HG03175 (cell line): ENCODE measurements at regions not wholly inside any gene's neighbourhood (a gene's known extent, or its start where the extent isn't known, plus 50 kb on each side); places are given as distances from the start of the nearest gene placed in this dataset.
"Not testable (repeated sequence)": the region's sequence is repeated elsewhere in the genome, so short reads cannot be mapped to it uniquely, and the experiment has no call there.

Experiments
- ATAC-seq: cut with Tn5 transposase; IDR thresholded peaks from one replicate; pipeline ENCODE4 v1.9.1; 2021; ENCODE audit warnings: mild to moderate bottlenecking, moderate library complexity; ENCODE audit not compliant: unreplicated experiment

DNA sequence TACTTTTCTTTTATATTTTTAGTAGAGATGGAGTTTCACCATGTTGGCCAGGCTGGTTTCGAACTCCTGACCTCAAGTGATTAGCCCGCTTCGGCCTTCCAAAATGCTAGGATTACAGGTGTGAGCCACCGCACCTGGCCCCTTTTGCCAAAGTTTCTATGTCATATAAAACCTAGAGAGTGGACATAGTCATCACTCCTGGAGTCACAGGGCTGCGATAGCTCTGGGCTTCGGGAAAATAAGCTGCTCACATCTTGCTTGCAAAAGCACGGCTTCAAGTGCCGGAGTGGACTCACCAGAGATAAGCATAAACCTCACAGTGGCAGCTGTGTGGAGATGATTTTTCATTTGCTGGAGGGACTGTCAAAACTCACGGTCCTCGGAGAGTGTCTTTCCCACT lies 171.2 kb downstream of the TEX29 start:
- ATAC-seq: no peak

DNA sequence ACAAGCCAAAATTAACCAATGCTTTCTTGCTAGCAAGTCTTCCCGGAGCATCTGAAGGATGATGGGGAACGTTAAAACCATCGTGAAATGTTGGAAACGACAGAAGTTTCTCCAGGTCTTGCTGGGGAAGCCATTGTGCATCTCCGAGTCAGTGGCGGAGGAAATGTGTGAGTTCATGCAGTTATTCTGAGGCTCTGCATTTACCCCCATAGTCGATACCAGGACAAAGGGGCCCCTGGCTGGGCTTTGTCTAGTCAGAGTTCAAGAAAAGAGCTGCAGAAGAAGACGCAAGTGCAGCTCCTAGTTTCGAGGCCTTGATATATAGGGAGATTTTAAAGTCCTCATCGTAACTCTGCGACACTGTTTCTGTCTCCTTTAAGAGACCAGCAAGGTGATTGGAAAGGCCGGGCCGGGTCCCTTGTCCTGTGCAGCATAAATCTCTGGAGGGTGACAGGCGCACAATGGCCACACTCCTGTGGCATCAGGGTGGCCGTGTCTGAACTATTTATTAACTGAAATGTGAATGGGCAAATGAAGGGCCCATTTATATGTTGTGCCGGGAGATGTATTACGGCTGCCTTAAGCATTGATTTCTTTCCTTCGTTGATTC lies 172.0 kb downstream of the TEX29 start:
- no peak for ATAC-seq

- ATAC-seq: no peak
Measured at GRCh38 chr13:111492958-111493357, 172.5 kb downstream of the TEX29 start.

DNA sequence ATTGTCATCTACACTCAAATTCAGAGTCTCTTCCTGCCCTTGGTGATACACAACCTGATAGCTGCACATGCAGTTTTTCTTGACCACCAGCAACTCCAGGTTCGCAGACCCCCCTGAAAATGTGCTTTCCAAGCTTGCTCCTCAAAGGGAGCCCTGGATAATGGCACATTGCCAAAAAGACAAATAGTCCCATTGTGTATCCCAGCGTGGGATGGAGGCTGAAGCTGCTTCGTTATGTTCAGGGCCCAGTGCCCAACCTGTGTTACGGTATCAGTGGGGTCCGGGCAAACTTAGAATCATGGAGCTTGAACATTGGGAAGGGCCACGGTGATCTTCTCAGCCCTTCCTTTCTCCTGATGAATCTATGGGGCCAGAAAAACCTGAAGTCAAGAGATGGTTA lies 173.0 kb downstream of the TEX29 start:
- no peak for ATAC-seq

DNA sequence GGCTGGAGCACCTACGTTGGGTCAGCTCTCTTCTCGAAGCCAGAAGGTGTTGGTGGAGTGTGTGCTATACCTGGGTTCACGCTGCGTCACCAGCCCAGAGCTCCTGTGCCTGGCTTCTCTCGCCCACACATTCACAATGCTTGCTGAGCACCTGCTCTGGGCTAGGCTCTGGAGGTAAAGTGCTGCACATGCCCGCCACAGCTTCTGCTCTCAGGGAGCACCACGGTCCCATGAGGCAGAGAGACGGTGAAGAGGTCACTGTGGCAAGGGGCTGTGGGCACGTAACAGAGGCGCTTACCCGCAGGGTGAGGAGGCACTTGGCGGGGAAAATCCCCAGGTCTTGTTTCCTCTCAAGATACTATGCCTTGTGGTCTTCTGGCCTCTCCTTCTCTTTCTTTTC lies 174.2 kb downstream of the TEX29 start:
- ATAC-seq: no peak

DNA sequence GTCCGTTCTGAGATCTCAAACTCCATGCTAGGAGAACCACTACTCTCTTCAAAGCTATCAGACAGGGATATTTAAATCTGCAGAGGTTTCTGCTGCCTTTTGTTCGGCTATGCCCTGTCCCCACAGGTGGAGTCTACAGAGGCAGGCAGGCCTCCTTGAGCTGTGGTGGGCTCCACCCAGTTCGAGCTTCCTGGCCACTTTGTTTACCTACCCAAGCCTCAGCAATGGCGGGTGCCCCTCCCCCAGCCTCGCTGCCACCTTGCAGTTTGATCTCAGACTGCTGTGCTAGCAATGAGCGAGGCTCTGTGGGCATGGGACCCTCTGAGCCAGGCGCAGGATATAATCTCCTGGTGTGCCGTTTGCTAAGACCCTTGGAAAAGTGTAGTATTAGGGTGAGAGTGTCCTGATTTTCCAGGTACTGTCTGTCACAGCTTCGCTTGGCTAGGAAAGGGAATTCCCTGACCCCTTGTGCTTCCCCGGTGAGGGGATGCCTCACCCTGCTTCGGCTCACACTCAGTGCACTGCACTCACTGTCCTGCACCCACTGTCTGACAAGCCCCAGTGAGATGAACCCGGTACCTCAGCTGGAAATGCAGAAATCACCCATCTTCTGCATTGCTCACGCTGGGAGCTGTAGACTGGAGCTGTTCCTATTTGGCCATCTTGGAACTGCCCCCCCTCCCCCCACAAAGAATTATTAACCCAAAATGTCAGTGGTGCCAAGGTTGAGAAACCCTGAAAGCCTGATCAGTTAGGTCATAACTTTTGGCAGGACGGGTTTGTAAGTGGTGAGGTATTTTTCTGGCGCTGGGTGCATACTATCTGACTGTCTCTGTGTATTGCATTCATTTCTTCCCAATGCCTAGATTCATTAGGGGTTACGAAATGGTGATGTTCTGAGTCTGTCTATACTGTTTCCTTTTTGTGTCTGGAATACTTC lies 181.4 kb downstream of the TEX29 start:
- not testable (repeated sequence) for ATAC-seq

- ATAC-seq: no peak
Measured at GRCh38 chr13:111502957-111503356, 182.5 kb downstream of the TEX29 start.

DNA sequence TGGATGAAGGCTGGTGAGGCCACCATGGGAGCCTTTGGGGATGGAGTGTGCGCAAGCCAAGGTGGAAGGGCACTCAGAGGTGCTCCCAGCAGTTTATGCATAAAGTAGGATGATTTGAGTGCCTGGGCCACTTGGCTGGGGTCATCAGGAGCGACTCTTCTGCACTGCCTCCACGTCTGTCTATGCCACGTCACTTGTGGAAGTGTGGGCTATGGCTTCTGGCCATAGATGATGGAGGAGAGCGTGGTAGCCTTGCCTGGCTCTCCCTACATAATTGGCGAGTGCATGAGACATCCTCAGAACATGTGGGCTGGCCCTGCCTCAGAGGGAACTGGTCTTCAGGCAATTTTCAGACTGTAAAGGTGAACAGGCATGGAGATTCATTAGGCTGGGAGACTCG lies 182.9 kb downstream of the TEX29 start:
- ATAC-seq: no peak

DNA sequence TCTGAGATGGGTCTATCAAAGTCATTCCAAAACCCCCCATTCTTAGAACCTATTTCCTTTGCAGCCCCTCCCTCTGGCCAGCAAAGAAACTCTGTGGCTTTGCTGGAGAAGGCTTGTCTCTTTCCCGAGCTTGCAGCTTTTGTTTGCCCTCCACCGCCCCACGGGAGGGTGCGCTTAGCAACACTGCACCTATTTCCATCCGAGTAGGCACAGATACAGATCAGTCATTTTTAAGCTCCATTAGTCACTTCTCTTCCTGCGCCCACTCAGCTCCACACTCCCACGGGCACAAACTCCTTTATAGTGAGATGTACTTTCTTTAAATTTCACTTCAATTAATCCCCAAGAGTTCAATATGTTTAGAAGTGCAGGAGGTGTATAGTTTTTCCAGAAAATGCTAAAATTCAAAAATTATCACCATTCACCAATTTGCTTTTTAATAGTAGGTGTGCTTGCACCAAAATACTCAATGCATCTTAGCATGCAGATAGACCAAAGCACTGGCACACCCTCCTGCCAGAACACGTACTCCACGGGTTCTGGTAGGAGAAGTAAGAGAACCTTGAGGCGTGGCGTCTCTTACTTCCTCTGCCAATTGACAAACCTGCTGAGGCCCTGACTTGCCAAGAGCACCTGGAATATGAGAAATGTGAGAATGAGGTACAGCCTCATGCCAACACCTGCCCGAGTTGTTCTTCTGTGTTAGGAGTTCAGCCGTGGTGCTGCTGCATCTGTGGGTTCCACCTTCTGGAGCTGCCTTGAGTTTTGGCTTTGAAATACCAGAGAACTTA lies 183.7 kb downstream of the TEX29 start:
- ATAC-seq: no peak

DNA sequence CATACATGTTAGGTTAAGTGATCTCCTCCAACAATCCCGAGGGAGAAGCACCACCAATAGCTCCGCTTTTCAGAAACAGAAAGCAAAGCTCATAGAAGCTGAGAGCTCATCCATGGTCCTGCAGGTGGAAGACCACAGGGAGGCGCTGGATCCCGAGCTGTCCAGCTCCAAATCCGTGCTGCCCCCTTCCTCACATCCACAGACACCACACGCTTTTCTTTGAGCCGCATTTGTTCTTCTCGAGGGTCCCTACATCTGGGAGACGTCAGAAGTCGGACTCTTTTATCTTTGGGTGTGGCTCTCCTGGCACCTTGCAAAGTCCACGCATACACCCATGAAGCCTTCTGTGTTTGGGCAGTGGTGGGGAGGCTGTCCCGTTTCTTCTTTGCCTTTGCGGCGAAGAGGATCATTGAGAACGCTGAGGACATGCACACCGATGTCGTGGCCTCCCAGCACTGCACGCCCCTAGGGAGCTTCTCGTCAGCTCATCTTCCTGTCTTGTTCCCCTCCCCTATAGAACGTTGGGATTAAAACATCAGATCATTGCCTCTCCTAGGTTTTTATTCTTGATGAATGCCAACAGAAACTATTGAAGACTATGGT lies 184.8 kb downstream of the TEX29 start:
- no peak for ATAC-seq

- ATAC-seq: no peak
Measured at GRCh38 chr13:111506125-111506524, 185.7 kb downstream of the TEX29 start.

GRCh38 chr13:111506621-111507020 lies 186.2 kb downstream of the TEX29 start:
- no peak for ATAC-seq

DNA sequence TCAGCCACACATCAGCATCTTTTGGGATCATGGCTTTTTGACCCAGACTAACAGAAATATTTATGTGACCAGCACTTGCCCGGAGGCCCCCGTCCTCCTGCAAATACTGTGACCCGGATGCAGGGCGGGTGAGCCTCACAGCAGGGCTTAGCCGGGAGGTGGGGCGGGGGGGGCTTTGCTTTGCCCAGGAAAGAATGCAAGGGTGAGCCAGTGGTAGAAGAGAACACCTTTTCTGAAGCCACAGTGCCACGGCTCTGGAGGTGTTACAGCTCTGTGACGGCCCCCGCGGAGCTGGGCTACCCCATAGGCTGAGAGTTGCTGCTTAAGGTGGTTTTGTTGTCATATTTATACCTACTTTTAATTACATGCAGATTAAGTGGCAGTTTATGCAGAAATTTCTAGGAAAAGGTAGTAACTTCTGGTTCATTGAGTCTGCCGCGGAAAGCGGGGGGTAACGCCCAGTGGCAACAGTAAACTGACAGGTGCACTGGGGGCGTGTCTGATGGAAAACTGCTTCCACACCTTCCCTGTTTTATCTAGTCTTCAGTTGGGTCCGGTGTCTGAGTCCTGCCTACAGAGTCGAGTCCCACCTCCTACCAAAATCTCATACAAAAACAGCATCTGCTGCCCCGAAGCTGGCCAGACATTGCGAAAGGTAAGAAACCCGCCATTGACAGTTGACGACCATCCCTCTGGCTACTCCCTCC lies 187.9 kb downstream of the TEX29 start:
- no peak for ATAC-seq

DNA sequence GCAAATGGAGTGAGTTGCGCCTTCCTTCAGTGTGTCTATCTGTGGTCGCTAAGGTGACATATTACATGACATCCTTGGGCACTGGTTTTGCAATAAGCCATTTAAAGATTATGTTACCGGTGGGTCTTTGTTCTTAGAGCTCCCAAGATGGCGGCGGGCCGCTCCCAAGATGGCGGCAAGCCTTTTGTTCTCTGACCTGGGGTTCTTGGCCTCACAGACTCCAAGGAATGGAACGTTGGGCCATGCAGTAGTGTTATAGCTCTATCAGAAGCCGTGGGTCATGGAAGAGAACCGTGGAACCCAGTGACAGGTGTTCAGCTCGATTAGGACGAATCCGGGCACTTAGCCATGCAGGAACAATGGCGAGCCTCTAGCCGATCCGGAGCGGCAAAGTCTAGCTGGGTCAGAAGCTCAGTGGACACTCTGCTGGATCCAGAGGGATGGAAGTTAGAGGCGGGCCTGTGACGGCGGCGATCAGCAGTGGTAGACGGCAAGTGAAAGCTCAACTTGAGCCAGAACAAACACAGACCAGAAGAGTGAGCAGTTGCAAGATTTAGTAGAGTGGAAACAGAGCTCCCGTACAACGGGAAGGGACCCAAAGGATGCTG lies 188.6 kb downstream of the TEX29 start:
- ATAC-seq: no peak

GRCh38 chr13:111510502-111511218 lies 190.2 kb downstream of the TEX29 start:
- no peak for ATAC-seq

- no peak for ATAC-seq
Measured at GRCh38 chr13:111511219-111511732, 190.8 kb downstream of the TEX29 start.

GRCh38 chr13:111511805-111512504 lies 191.5 kb downstream of the TEX29 start:
- ATAC-seq: no peak

DNA sequence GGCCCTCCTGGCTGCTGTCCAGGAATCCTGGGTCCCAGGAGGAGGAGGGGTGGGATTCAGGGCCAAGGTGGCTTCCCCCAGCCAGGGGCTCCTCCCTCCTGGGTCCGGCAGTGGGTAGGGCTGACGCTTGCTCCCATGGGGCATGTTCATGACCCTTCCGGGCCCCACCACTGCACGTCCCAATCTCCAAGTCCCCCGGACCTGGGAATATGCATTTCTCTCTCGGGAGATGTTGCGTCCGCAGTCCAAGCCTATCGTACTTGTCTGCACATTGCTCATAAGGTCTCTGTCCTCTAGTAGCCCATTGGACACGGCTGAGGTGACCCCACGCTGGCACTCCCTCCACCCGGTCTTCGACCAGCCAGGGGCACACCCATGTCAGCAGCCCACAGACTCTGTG lies 192.3 kb downstream of the TEX29 start:
- ATAC-seq: no peak
